LNCAP (cell line): ENCODE measurements at regions not wholly inside any gene's neighbourhood (a gene's known extent, or its start where the extent isn't known, plus 50 kb on each side); places are given as distances from the start of the nearest gene placed in this dataset.

ENCODE experiments used
- CTCF ChIP-seq: fragments of 450-650 bp; IDR thresholded peaks from 2 replicates; pipeline ENCODE4 v1.5.1; 2017; ENCODE audit warnings: mild to moderate bottlenecking

GRCh38 chr9:81395676-81396054, 293.7 kb downstream of the TLE1 start:
- TF ChIP-seq CTCF: no peak

GRCh38 chr9:81394881-81395675, 294.3 kb downstream of the TLE1 start:
- no peak for TF ChIP-seq CTCF

GRCh38 chr9:81393985-81394811, 295.1 kb downstream of the TLE1 start:
- no peak for TF ChIP-seq CTCF

GRCh38 chr9:81391457-81391825, 297.9 kb downstream of the TLE1 start:
- no peak for TF ChIP-seq CTCF

GRCh38 chr9:81390792-81391456, 298.4 kb downstream of the TLE1 start:
- TF ChIP-seq CTCF: no peak

- TF ChIP-seq CTCF: no peak
Measured at GRCh38 chr9:81389569-81389993, 299.8 kb downstream of the TLE1 start.

GRCh38 chr9:81388831-81389230, 300.5 kb downstream of the TLE1 start:
- no peak for TF ChIP-seq CTCF
